ENCODE measurements at regions not wholly inside any gene's neighbourhood (a gene's known extent, or its start where the extent isn't known, plus 50 kb on each side); places are given as distances from the start of the nearest gene placed in this dataset.

DNA sequence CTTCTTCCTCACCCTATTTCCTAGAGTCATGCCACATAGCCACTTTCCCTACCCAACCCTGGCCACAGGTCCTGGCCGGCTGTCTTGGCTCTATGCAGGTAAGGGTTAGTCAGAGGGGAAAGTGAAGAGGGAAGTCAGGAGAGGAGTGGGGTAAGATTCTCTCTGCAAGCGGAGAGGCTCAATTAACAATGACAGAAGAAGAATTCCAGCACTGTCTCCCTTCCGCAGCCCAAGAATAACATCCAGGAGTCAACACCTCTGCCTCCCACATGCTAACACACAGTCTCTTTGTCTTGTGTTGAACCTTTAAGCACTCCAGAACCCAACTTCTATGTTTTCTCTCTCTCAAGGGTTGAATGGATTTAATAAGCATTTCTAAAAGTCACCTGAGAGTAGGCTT lies 235.1 kb upstream of the ANKRD55 start:
- Histone ChIP-seq H3K4me1 (ENCODE audit: insufficient read depth, low read length) (no peaks in the 10 kb centered on the region), H3K4me2 (ENCODE audit: insufficient read depth, low read length) (no peak overlapping the region), H3K27ac (ENCODE audit: low read depth, low read length) (no peak overlapping the region), H3K79me2 (ENCODE audit: insufficient read depth, low read length) (no peaks in the 10 kb centered on the region), H3K4me3 (ENCODE audit: insufficient read depth, low read length) (no peak overlapping the region), H4K20me1 (ENCODE audit: insufficient read depth, low read length) (no peaks in the 10 kb centered on the region), H3K27me3 (ENCODE audit: insufficient read depth, low read length) (no peaks in the 10 kb centered on the region), H2AFZ (ENCODE audit: low read length) (no peak overlapping the region), H3K9me3 (ENCODE audit: low read depth, low read length) (no peaks in the 10 kb centered on the region), H3K36me3 (ENCODE audit: insufficient read depth, low read length) (no peaks in the 10 kb centered on the region)
- DNase-seq (ENCODE audit: insufficient read length, low spot score, missing footprints) = no peak
- TF ChIP-seq, protein P1, sequence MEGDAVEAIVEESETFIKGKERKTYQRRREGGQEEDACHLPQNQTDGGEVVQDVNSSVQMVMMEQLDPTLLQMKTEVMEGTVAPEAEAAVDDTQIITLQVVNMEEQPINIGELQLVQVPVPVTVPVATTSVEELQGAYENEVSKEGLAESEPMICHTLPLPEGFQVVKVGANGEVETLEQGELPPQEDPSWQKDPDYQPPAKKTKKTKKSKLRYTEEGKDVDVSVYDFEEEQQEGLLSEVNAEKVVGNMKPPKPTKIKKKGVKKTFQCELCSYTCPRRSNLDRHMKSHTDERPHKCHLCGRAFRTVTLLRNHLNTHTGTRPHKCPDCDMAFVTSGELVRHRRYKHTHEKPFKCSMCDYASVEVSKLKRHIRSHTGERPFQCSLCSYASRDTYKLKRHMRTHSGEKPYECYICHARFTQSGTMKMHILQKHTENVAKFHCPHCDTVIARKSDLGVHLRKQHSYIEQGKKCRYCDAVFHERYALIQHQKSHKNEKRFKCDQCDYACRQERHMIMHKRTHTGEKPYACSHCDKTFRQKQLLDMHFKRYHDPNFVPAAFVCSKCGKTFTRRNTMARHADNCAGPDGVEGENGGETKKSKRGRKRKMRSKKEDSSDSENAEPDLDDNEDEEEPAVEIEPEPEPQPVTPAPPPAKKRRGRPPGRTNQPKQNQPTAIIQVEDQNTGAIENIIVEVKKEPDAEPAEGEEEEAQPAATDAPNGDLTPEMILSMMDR (IDR thresholded peaks at IDR 0.05; ENCODE audit: extremely low read depth, low read depth, low read length) = no peak

DNA sequence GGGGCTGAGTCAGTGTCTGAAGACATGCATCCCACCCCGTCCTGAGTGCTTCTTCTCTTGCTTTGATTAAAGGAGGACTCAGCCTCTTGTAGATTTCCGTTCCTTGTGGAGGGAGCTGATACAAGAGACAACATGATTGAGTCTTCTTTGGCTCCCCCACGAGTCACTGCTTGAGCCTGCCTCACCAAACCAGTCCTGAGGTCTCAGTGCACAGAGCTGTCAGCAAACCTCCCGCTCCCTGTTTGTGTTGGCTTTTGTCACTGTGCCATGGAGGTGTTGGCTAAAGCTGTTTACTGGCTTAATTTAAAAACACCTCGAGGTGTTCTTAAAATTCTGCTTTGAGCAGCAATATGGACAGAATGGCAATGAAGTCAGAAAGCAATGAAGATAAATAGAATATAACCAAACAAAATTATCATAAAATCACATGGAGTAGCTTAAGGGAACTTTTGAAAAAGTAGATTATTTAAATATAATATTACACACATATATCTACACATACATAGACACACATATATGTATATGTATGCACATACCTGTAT lies 234.1 kb upstream of the ANKRD55 start:
- Histone ChIP-seq H2AFZ (ENCODE audit: low read length) (no peak overlapping the region), H3K4me1 (ENCODE audit: insufficient read depth, low read length) (no peaks in the 10 kb centered on the region), H3K4me2 (ENCODE audit: insufficient read depth, low read length) (no peak overlapping the region), H3K79me2 (ENCODE audit: insufficient read depth, low read length) (no peaks in the 10 kb centered on the region), H3K27ac (ENCODE audit: low read depth, low read length) (no peak overlapping the region), H3K27me3 (ENCODE audit: insufficient read depth, low read length) (no peaks in the 10 kb centered on the region), H3K36me3 (ENCODE audit: insufficient read depth, low read length) (no peaks in the 10 kb centered on the region), H3K4me3 (ENCODE audit: insufficient read depth, low read length) (no peak overlapping the region), H4K20me1 (ENCODE audit: insufficient read depth, low read length) (no peaks in the 10 kb centered on the region), H3K9me3 (ENCODE audit: low read depth, low read length) (no peaks in the 10 kb centered on the region)
- DNase-seq (ENCODE audit: insufficient read length, low spot score, missing footprints) = no peak
- TF ChIP-seq, protein P1 (IDR thresholded peaks at IDR 0.05; ENCODE audit: extremely low read depth, low read depth, low read length) = no peak

DNA sequence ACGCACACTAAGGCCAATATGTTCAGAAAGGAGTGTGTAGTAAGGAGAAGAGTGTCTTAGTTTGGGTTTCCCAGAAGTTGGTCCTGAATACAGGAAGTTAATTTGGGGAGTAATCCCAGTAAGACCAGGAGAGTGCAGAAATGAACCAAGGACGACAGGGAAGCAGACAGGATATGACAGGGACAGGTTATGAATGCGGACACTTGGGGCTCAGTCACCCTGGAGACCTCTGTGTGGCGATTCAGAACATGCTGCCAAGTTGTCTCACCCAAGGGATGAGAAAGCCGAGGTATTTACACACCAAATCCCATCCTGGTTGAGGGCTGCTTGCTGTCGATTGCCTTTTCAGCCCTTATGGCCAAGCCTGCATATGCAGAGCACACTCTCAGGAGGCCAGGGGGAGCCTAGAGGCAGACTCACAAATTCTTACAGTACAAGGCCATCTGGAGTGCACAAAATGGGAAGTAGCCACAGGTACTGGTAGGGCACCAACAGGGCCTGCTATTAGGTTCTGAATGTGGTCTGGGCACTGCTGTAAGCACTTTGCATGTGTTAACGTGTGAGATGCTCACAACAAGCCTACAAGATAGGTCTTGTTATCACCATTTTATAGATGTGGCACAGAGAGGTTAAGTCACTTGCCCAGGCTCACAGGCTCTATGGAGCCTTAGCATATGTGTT lies 233.1 kb upstream of the ANKRD55 start:
- TF ChIP-seq, protein P1 (IDR thresholded peaks at IDR 0.05; ENCODE audit: extremely low read depth, low read depth, low read length) = no peak

DNA sequence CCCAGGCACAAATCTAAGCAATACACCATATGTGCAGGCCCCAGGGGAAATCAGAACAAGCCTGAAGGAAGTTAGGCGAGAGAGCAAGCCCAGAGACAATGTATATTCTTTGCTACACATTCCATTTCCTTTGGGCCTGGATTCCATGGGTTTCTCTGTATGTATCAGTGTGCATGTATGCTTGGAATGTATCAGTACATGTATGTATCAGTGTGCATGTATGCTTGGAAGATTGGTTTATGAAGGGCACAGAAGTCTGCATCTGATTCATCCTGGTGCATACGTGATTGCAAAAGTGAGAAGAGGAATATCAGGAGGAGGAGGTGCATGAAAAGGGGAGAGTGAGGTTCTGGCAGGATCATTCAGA lies 232.6 kb upstream of the ANKRD55 start:
- DNase-seq (ENCODE audit: insufficient read length, low spot score, missing footprints) = no peak
- H3K4me2 ChIP-seq (ENCODE audit: insufficient read depth, low read length) = no peak overlapping the region
- H3K9me3 ChIP-seq (ENCODE audit: low read depth, low read length) = no peaks in the 10 kb centered on the region
- H3K27me3 ChIP-seq (ENCODE audit: insufficient read depth, low read length) = no peaks in the 10 kb centered on the region
- no peak overlapping the region for H3K4me3 ChIP-seq (ENCODE audit: insufficient read depth, low read length)
- H3K27ac ChIP-seq (ENCODE audit: low read depth, low read length) = no peak overlapping the region
- no peaks in the 10 kb centered on the region for H3K4me1 ChIP-seq (ENCODE audit: insufficient read depth, low read length)
- TF ChIP-seq, protein P1 (IDR thresholded peaks at IDR 0.05; ENCODE audit: extremely low read depth, low read depth, low read length) = no peak
- H3K36me3 ChIP-seq (ENCODE audit: insufficient read depth, low read length) = no peaks in the 10 kb centered on the region
- H2AFZ ChIP-seq (ENCODE audit: low read length) = no peak overlapping the region
- H3K79me2 ChIP-seq (ENCODE audit: insufficient read depth, low read length) = no peaks in the 10 kb centered on the region
- H4K20me1 ChIP-seq (ENCODE audit: insufficient read depth, low read length) = no peaks in the 10 kb centered on the region

More for the DNA sequence above, 233.1 kb upstream of the ANKRD55 start:
- Histone ChIP-seq H3K4me3 (ENCODE audit: insufficient read depth, low read length) (no peak overlapping the region), H3K27me3 (ENCODE audit: insufficient read depth, low read length) (no peaks in the 10 kb centered on the region), H3K9me3 (ENCODE audit: low read depth, low read length) (no peaks in the 10 kb centered on the region), H2AFZ (ENCODE audit: low read length) (no peak overlapping the region), H3K4me1 (ENCODE audit: insufficient read depth, low read length) (no peaks in the 10 kb centered on the region), H3K27ac (ENCODE audit: low read depth, low read length) (no peak overlapping the region), H3K4me2 (ENCODE audit: insufficient read depth, low read length) (no peak overlapping the region), H4K20me1 (ENCODE audit: insufficient read depth, low read length) (no peaks in the 10 kb centered on the region), H3K36me3 (ENCODE audit: insufficient read depth, low read length) (no peaks in the 10 kb centered on the region), H3K79me2 (ENCODE audit: insufficient read depth, low read length) (no peaks in the 10 kb centered on the region)
- no peak for DNase-seq (ENCODE audit: insufficient read length, low spot score, missing footprints)

All from osteoblast (primary cell).